Spleen (tissue), 11 donors: ENCODE measurements at regions not wholly inside any gene's neighbourhood (a gene's known extent, or its start where the extent isn't known, plus 50 kb on each side); places are given as distances from the start of the nearest gene placed in this dataset.

Experiments
- DNase-seq: peaks from one replicate; pipeline ENCODE4 v3.0.0-alpha.2; 2020
- H3K27ac ChIP-seq, 8 donors: fragments of 200-600 bp; sonication (generic) in 7 of 8; 1 replicate in 4 of 8; 2 replicates in 4 of 8; pipeline versions ENCODE4 v1.5.0 to v1.8.0; 2016 to 2021; ENCODE audit warnings: inconsistent platforms in 4 of 8, mild to moderate bottlenecking in 4 of 8, moderate library complexity in 1 of 8
- H3K27me3 ChIP-seq, 7 donors: fragments of 200-600 bp; sonication (generic) in 6 of 7; replicated peaks in 1 of 7; 1 replicate in 4 of 7; 2 replicates in 3 of 7; pipeline versions ENCODE4 v1.5.0 to v1.8.0; 2016 to 2021; ENCODE audit warnings: inconsistent platforms in 3 of 7, mild to moderate bottlenecking in 1 of 7
- H3K36me3 ChIP-seq, 6 donors: fragments of 200-600 bp; sonication (generic) in 5 of 6; 1 replicate in 4 of 6; 2 replicates in 2 of 6; pipeline versions ENCODE4 v1.5.0 to v1.8.0; 2016 to 2021; ENCODE audit warnings: inconsistent platforms in 2 of 6
- H3K4me1 ChIP-seq, 6 donors: fragments of 200-600 bp; sonication (generic) in 5 of 6; 1 replicate in 3 of 6; 2 replicates in 3 of 6; pipeline versions ENCODE4 v1.5.0 to v1.8.0; 2016 to 2021; ENCODE audit warnings: inconsistent platforms in 3 of 6
- H3K4me3 ChIP-seq, 8 donors: fragments of 200-600 bp; sonication (generic) in 7 of 8; 1 replicate in 4 of 8; 2 replicates in 4 of 8; pipeline versions ENCODE4 v1.5.0 to v1.8.0; 2016 to 2021; ENCODE audit warnings: inconsistent platforms in 4 of 8, mild to moderate bottlenecking in 4 of 8, moderate library complexity in 2 of 8
- H3K9me3 ChIP-seq, 8 donors: fragments of 200-600 bp; sonication (generic) in 7 of 8; 1 replicate in 4 of 8; 2 replicates in 4 of 8; pipeline versions ENCODE4 v1.5.0 to v1.8.0; 2016 to 2021; ENCODE audit warnings: inconsistent platforms in 4 of 8
- POLR2A ChIP-seq, 3 donors: fragments of 450-650 bp; IDR thresholded peaks; one replicate each; pipeline ENCODE4 v1.5.1; 2017; ENCODE audit warnings: antibody characterized with exemption in 3 of 3, mild to moderate bottlenecking in 1 of 3
- POLR2AphosphoS5 ChIP-seq, 3 donors: sonication (generic); formaldehyde crosslinking; IDR thresholded peaks; one replicate each; pipeline ENCODE4 v1.5.1; 2017; ENCODE audit warnings: antibody characterized with exemption in 3 of 3
- WGBS, 5 donors: extraction: QIAGEN DNeasy Blood & Tissue Kit in 3 of 5; methylation state at CpG; one replicate each; pipeline versions ENCODE4 v1.1.5 to v1.1.7; 2013 to 2018; 5-methylcytosine and 5-hydroxymethylcytosine counted together
- intact Hi-C: fragments of 100-400 bp; cut with DNase I; formaldehyde crosslinking; loops from one replicate; pipeline ENCODE4 v1.15.0; 2023; ENCODE audit warnings: low total_unique reads
- TF ChIP-seq, protein P1 (sequence below), 11 experiments: fragments of 200-600 bp in 7 of 11; fragments of 450-650 bp in 4 of 11; sonication (generic) in 4 of 11; IDR thresholded peaks in 8 of 11; conservative IDR thresholded peaks in 3 of 11; 1 replicate in 7 of 11; 2 replicates in 4 of 11; pipeline versions ENCODE4 v1.4.0 to v1.8.0; 2016 to 2021; ENCODE audit warnings: antibody characterized with exemption in 11 of 11, inconsistent platforms in 4 of 11, mild to moderate bottlenecking in 1 of 11
- donor health status: healthy with polysubstance abuse.
- donor health status: DM: no; HTN: no; CAD: no; lungs with moderate emphysema.
- donor health status: DM: no; HTN: no; CAD: no.
- donor health status: Bipolar disorder and iron deficiency.
- donor health status: healthy.
- donor health status: DM: no; HTN: no; CAD: no.
- donor health status: DM: yes; HTN: yes; CAD: no.

DNA sequence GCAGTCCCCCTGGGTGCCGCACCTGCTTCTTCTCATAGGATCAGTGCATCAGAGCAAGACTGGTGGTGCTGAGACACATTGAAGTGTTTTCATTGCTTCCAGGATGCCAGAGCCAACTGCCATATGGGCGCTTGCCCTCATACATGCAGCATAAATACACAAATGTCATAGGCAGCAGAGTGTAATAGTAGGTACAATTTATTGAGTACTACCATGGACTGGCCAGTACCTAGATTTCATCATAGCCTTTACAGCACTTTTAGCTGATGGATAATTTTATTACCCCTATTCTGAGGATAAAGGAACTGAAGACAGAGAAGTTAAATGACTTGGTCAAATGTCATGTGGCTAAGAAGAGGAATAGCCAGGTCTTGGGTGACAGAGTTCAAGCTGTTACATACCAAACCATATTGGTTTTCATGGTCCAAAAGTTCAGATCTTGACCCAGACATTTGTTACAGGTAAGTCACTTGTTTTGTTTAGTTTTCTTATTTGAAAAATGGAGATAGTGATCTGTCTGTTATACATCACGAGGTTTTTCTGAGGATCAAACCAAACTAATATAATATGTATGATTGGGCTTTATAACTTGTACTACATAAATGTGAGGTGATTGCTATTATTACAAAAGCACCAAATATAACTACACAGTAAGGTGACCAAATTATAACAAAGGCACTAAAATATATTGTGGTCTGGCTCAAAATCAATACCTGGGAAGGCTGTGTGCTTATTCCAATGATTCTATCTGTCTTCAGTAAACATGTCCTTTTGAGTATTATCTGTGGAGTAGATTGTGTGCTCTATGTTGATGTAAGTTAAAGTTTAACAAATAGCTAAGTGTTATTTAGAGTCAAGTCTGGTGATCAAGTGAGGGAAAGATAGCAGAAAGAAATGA, 151.9 kb upstream of the CYRIA start:
- H3K4me3 ChIP-seq, result no peak overlapping the region
- no peak for TF ChIP-seq POLR2AphosphoS5 (IDR thresholded peaks at IDR 0.05)
- TF ChIP-seq, protein P1, sequence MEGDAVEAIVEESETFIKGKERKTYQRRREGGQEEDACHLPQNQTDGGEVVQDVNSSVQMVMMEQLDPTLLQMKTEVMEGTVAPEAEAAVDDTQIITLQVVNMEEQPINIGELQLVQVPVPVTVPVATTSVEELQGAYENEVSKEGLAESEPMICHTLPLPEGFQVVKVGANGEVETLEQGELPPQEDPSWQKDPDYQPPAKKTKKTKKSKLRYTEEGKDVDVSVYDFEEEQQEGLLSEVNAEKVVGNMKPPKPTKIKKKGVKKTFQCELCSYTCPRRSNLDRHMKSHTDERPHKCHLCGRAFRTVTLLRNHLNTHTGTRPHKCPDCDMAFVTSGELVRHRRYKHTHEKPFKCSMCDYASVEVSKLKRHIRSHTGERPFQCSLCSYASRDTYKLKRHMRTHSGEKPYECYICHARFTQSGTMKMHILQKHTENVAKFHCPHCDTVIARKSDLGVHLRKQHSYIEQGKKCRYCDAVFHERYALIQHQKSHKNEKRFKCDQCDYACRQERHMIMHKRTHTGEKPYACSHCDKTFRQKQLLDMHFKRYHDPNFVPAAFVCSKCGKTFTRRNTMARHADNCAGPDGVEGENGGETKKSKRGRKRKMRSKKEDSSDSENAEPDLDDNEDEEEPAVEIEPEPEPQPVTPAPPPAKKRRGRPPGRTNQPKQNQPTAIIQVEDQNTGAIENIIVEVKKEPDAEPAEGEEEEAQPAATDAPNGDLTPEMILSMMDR (IDR thresholded peaks at IDR 0.05 in 8 of 11, conservative IDR thresholded peaks at IDR 0.05 in 3 of 11), result no peak
- no peak for TF ChIP-seq POLR2A (IDR thresholded peaks at IDR 0.05)
- H3K27me3 ChIP-seq, result no peaks in the 10 kb centered on the region
- H3K27ac ChIP-seq, result no peak overlapping the region
- no peaks in the 10 kb centered on the region for H3K9me3 ChIP-seq
- DNase-seq, result no peak
- H3K36me3 ChIP-seq, result no peaks in the 10 kb centered on the region
- H3K4me1 ChIP-seq, result no peaks in the 10 kb centered on the region
- WGBS, 5 donors, result 79 to 85% (median 84%) methylated on average over 3 of the region's 3 CpGs
- intact Hi-C loops, result no loop called here

DNA sequence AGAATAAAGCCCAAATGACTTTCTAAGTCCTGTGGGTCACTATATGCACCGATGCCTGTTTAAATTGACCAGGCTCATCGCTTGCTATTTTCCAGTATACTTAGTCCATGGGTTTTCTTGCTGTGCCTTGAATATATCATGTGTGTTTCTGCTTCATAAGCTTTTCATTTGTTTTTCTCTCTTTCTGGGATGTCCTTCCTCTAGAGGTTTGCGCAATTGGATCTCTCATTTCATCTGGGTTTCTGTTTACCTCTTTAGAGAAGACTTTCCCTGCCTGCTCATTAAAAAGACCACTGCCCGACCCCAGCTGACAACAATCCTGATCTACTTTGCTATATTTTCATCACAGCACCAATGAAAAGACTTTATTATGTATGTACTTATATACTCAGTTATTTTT, 150.9 kb upstream of the CYRIA start:
- no peaks in the 10 kb centered on the region for H3K9me3 ChIP-seq
- H3K4me1 ChIP-seq, result no peaks in the 10 kb centered on the region
- TF ChIP-seq POLR2AphosphoS5 (IDR thresholded peaks at IDR 0.05) (no peak), POLR2A (IDR thresholded peaks at IDR 0.05) (no peak)
- TF ChIP-seq, protein P1 (IDR thresholded peaks at IDR 0.05 in 8 of 11, conservative IDR thresholded peaks at IDR 0.05 in 3 of 11), result no peak
- H3K4me3 ChIP-seq, result no peak overlapping the region
- 83 to 94% (median 88%) methylated on average over 4 of the region's 4 CpGs for WGBS, 5 donors
- H3K27me3 ChIP-seq, result no peaks in the 10 kb centered on the region
- no peak overlapping the region for H3K27ac ChIP-seq
- H3K36me3 ChIP-seq, result no peaks in the 10 kb centered on the region
- no peak for DNase-seq
- intact Hi-C loops, result no loop called here

DNA sequence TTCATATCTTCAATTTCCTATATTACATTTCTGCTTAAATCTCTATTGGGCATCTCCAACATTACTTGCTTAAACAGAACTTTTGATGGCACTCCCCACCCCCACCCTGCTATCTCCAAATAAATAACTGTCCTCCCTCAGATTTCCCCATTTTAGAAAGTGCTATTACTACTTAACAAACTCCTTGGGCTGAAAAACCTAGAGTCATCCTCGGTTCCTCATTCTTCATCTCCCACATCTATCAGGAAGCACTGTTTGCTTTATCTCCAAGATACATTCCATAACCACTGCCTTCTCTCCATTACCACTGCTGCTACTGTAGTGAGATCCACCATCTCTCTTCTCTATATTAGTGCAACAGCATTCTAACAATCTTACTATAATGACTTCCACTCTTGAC, 150.4 kb upstream of the CYRIA start:
- WGBS, 5 donors, result 10 to 26% (median 20%) methylated on average over 1 of the region's 1 CpG
- Histone ChIP-seq H3K27me3 (no peaks in the 10 kb centered on the region), H3K9me3 (no peaks in the 10 kb centered on the region), H3K4me1 (no peaks in the 10 kb centered on the region), H3K4me3 (no peak overlapping the region), H3K36me3 (no peaks in the 10 kb centered on the region), H3K27ac (no peak overlapping the region)
- no peak for DNase-seq
- TF ChIP-seq POLR2AphosphoS5 (IDR thresholded peaks at IDR 0.05) (no peak), POLR2A (IDR thresholded peaks at IDR 0.05) (no peak)
- TF ChIP-seq, protein P1 (IDR thresholded peaks at IDR 0.05 in 8 of 11, conservative IDR thresholded peaks at IDR 0.05 in 3 of 11), result no peak
- intact Hi-C loops, result no loop called here

DNA sequence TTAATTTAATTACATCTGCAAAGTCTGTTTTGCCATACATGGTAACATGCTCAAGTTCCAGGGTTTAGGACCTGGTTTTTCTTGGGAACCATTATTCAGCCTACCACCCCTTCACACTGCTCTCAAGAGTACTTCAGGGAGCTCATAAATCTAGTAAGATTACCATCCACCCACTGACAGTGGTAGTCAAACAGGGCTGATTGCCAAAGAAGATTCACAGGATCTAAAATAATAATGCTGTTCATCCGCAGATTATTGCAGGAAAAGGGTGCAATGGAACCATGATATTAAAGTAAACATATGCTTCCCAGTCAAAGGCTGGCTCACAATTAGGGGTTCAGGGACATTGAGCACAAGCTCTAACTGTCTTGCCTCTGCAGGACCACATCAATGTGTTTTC, 148.0 kb upstream of the CYRIA start:
- Histone ChIP-seq H3K36me3 (no peaks in the 10 kb centered on the region), H3K27me3 (no peaks in the 10 kb centered on the region), H3K27ac (no peak overlapping the region), H3K4me1 (no peaks in the 10 kb centered on the region), H3K4me3 (no peak overlapping the region), H3K9me3 (no peaks in the 10 kb centered on the region)
- DNase-seq, result no peak
- WGBS, 5 donors, result 83 to 95% (median 86%) methylated on average over 1 of the region's 1 CpG
- intact Hi-C loops, result no loop called here
- TF ChIP-seq POLR2A (IDR thresholded peaks at IDR 0.05) (no peak), POLR2AphosphoS5 (IDR thresholded peaks at IDR 0.05) (no peak)
- TF ChIP-seq, protein P1 (IDR thresholded peaks at IDR 0.05 in 8 of 11, conservative IDR thresholded peaks at IDR 0.05 in 3 of 11), result no peak
